Effector CD8-positive, alpha-beta T cell (primary cell): ENCODE measurements at regions not wholly inside any gene's neighbourhood (a gene's known extent, or its start where the extent isn't known, plus 50 kb on each side); places are given as distances from the start of the nearest gene placed in this dataset.
"Not testable (repeated sequence)": the region's sequence is repeated elsewhere in the genome, so short reads cannot be mapped to it uniquely, and the experiment has no call there.

Source experiments
- DNase-seq: peaks from one replicate; lab custom pipeline; 2025; lab: John Stamatoyannopoulos, UW

DNA sequence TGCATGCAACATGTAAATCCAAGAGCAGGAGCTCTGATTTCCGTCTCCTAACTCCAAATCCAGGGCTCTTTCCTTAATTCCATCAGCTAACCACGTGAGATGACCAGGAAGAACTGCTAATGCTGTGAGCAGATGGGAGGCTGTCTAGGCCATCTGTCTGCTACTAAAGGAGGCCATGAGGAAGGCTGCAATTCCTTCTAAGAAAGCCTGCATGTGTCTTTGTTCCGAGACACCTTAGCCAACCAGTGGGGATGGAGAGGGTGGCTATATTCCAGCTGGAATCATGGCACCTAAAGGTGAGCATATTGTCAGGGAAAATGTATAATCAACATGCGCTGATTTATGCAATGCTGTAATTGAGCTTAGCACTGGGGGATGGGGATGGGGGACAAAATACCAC is 267.2 kb upstream of the CDH5 start:
- DNase-seq: no peak

DNA sequence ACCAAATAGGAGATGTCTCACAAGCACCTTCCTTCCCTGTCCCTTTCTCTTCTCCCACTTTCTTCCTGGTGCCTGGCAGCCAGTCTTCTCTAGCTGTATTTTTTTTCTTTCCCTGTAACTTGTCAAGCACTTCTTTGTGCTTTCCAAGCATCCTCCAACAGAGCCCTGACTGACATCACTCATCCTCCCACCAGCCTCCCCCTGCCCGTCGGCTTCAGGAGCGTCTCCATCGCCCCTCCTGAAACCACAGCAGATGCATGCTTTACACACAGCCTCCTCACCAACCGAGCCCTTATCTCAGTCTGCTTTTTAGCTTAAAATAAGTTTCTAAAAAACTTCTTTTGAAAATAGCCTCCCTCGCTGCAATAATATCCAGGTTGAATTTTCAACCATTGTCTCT is 268.7 kb upstream of the CDH5 start:
- no peak for DNase-seq

DNA sequence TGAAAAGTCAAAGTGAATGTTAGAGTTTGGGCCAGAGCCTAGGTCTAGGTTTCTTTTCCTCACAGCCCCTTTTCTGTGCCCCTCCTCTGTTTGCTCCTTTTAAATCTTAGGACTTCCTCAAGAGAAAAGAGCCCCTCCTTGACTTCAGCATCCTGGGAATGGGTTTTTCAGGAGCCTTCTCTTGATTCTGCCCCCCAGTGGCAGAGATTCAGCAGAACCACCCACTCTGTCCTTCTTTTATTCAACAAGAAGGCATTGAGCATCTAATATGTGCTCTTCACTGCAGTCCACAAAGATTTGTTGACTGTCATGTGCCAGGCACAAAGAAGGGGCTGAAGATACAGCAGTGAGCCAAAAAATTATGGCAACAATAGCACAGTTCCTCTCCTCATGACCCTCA is 270.8 kb upstream of the CDH5 start:
- DNase-seq: no peak

DNA sequence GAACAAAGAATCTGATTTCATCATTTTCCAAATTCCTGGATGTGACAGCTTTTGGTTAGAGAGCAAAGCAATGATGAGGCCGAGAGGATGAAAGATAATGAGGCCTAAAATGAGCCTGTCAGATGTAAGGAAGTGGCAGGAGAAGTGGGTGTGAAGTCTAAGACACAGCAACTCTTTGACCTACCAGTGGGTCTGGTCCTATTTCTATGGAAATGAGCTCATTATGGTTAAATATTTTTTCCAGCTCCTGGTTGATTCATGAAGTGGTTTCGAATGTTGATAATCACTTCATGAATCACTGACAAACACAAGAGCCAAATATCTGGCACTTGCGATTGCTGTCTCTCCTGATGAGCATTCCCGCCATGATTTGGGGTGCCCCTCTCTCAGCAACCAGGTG is 273.3 kb upstream of the CDH5 start:
- DNase-seq: no peak

DNA sequence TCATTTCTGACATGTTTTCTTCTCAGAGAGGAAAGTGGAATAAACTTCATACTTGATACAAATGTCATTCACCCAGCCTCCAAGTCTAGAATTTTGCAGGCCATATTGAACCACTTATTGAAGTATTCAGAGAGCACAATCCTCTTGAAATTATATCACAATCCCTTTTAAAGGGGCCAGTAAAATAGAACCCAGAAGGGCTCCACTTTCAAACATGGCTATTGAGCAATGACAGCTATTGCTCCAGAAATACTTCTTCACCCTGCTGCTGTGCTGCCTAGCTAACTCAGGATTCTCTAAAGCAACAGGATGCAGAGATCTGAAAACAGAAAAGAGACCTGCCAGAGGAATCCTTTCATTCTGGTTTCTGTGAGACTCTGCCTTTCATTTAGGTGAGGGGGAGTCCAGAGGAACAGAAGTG is 275.0 kb upstream of the CDH5 start:
- no peak for DNase-seq

DNA sequence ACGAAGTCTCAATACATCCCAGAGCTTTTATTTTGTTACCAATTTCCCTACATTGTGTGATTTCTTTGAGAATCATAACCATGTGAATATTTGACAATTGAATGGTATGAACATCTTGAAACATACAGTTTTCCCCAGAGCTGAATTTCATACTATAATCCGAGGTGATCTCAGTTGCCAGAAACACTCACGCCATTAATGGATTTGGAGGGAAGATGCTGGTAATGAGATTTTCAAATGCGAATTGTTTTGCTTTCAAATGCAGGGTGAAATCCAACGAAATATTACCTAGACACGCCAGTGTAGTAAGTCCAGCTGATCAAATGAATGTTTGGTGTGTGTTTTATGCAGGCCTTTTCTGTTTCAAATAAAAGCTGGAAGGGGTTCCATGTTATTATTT is 277.8 kb upstream of the CDH5 start:
- DNase-seq: no peak

DNA sequence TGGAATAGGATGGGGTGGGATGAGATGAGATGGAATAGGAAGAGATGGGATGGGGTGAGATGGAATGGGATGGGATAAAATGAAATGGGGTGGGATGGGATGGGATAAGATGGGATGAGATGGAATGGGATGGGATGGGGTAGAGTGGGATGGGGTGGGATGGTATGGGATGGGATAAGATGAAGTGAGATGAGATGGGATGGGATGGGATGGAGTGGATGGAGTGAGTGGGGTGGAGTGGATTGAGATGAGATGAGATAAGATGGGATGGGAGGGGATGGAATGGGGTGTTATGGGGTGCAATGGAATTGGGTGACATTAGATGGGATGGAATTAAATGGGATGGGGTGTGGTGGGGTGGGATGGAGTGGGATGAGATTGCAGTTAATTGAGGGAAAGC is 279.2 kb upstream of the CDH5 start:
- no peak for DNase-seq

DNA sequence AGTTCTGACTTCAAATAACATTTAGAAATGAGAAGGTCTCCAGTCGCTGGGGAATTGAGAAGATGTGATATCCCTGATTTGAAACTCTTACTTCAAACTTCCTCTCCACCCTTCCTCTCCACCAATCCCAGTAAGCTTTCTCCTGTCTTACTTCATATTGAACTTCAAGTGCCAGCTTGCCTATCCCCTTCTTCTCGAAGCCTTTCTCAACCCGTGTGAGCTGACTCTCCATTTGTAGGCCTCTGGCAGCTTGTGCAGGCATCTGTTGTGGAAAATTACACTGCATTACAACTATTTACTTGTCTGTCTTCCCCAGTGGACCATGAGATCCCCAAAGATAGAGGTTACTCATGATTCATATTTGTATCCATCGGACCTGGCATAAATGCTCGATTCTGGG is 280.8 kb upstream of the CDH5 start:
- no peak for DNase-seq

DNA sequence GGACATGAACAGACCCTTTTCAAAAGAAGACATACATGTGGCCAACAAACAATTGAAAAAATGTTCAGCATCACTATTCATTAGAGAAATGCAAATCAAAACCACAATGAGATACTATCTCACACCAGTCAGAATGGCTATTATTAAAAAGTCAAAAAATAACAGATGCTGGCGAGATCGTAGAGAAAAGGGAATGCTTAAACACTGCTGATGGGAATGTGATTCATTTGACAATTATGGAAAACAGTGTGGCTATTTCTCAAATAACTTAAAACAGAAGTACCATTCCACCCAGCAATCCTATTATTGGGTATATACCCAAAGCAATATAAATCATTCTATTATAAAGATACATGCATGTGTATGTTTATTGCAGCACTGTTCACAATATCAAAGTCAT is 281.8 kb upstream of the CDH5 start:
- not testable (repeated sequence) for DNase-seq

DNA sequence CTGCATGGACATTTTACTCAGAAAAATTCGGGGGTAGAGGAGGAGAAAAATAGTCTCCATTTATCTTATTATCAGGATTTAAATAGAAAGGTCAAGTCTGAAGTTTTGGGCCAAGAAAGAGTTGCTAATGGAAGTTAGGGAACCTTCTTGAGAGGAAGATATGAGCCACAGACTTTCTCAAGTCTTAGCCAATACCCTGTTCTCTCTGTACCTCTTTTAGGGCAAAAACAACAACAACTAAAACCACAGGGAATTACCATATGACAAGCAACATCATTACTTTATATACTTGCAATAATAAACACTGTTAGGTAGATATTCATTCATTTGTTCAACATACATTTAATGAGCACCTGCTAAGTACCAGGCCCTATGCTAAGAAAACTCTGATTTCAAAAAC is 282.2 kb upstream of the CDH5 start:
- DNase-seq: no peak

DNA sequence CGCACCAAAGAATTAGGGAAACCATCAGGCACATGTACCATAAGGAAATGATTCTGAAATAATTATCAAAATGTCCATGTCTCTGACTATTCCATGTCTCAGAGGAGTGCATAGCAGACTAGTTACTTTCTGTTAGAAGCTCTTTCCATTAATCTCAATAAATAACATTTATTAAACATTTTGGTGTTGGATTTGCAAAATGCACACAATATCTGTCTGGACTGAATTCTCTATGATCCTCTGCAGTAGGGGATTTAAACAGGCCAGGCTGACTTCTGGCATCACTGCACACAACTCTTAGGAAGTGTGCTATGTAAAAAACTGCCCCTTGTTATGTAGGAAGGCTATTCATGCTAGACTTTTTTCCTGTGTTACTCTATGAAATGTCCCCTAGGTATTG is 283.3 kb upstream of the CDH5 start:
- no peak for DNase-seq

DNA sequence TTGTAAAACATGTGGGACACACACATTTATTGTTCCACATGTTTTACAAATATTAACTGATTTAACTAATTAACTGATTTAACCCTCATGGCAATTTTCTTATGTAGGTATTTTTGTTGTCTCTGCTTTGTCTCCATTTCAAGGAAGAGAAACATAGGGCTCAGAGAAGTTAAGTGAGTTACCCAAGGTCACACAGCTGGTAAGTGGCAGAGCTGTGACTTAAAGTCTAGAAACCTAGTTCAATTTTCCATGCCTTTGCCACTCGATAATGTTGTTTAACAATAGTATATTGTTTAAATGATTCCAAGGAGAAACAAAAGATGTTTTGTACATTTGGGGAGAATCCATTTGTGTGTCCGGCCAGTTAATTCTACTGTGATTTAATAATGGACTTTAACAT is 284.1 kb upstream of the CDH5 start:
- DNase-seq: no peak

DNA sequence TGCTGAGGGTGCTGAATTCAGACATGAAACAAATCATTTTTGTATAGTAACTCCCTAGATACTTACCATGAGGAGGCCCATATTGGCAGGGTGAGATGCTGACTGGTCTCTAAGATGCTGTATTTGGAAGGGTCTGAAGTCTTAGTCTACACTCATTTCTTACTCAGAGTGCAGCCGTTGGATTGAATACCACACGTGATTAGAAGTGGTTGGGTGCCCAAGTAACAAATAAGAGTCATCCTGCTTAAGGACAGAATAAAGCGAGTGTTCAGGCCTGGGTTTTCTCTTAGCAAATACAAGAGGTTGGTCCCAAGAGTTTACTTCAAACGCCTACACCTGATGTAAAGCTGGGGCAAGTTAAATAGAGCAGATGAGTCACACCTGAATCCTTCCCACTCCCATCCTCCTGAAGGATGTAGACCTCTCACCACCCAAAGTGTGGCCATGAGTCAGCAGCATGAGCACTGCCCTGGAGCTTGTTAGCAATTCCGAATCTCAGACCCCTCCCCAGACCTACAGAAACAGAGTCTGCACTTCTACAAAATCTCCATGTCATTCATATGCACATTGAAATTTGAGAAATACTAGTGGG is 284.6 kb upstream of the CDH5 start:
- DNase-seq: no peak

DNA sequence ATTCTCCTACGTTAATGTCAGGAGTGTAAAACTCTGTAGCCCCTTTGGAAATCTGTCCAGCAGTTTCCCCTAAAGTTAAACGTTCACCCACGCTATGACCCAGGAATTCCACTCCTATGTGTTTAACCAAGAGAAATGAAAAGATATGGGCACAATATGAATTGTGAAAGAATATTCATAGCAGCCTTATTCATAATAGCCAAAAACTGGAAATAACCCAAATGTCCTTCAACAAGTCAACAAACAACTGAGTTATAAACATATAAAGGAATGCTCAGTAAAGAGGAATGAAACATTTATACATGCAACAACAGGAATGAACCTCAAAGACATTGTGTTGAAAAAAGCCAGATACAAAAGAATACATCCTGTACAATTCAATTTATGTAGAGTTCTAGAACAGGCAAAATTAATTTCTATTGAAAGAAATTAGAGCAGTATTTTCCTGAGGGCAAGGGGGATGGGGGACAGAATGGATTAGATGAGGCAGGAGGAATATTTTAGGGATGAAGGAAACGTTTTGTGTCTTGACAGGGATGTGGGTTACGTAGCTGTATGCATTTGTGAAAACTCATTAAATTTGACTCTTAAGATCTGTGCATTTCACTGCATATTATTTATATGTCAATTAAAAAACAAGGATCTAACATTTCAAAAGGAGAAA is 286.7 kb upstream of the CDH5 start:
- DNase-seq: no peak

DNA sequence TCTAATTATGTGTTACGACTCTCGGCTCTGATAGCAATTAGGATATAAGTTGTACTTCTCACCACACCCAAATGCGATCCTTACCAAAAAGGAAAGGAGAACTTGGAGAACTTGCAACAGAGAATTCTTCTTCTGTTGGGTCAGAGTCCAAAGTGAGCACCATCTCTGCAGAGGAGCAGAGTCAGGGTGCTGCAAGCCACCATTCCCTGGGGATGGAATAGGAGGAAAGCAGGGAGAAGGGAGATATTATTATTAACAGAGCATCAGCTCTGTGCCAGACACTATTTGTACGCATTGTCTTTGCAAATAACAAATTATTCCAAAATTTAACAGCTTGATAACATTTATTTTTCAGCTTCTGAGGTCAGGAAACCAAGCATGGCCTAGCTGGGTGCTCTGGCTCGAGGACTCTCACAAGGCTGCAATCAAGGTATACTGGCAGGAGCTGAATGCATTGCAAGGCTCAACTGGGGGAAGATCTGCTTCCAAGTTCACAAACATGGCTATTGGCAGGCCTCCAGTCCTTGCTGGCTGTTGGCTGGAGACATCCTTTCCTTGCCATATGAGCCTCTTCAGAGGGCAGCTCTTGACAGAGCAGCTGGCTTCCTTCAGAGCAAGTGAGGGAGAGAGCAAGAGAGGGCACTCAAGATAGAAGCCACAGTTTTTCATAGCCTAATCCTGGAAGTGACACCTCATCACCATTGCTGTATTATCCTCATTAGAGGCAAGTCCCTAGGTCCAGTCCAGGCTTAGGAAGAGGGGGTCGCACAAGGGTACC is 296.2 kb upstream of the CDH5 start:
- DNase-seq: no peak

DNA sequence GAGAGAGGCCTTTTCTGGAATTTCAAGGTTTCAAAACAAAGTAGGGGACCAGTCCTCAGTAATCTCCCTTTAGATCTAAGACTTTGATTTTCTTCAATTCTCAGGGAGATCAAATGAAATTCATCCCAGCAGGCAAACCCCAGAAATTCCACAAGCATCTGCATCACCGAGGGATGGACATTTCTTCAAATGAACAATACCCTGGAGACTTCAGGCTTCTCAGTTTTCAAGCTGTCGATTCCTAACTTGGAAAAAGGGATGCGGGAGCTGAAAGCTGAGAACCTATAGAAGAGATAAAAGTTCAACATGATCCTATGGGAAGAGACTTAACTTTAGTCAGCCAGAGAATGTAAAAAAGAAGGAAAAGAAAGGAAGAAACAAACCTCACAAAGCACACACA is 296.9 kb upstream of the CDH5 start:
- no peak for DNase-seq

DNA sequence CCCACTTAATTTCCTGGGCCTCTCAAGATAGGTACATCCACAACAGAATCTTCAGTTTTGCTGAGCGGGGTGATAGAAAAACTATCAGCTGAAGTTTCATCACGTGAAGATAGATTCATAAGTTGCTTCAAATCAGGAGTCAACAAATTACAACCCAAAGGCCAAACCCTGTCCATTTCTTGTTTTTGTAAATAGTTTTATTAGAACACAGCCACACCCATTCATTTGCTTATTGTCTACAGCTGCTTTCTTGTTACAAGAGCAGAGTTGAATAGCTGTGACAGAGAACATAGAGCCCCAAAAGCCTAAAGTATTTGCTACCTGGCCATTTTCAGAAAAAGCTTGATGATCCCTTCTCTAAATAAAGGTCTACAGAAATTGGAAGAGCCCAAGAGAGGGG is 300.1 kb upstream of the CDH5 start:
- DNase-seq: no peak

DNA sequence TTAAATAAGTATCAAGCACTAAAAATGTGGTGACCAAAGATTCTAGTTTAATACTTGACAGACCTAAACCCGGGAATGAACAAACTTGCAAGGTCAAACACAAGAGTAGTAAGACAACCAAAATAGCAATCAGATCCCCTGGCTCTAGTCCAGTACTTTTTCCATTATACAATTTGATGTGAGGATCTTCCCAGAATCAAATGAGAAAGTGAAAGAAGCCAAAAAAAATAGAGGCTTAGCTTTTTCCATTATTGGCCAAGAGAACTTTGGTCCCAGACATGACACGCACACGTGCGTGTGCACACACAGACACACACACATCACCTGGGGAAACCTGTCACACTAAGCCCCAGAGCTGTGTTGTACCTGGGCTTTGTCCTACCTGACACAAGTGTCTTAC is 300.6 kb upstream of the CDH5 start:
- no peak for DNase-seq

DNA sequence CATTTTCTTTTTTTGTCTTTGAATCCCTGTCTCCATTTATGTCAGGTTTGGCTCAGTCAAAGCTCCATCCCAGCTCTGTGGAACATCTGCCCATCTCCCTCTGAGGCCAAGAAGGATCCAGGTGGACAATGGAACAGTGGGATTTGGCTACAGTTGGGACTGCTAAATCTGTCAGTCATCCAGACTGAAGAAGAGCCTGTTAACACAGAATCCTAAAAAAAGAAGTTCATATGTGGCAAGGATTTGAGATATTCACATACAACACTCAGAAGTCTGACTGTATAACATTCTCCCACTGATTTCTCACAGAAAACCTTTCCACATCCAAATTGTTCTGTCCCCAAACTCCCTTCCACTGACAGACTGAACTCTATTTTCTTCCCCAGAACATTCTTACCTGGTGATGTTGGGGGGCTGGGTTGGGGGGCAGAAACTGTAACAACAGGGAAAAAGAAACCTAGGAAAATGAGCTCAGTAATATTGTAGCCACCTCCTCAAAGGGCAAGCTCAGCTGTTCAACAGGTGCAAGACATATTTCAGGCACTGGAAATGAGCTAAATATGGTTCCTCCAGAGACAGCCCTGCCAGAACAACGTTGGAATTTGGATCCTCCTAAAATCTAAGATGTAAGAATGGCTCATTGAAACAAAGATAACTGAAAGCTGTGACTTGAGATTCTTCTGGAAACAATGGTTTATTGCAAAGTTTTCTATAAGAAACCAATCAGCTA is 301.5 kb upstream of the CDH5 start:
- no peak for DNase-seq

DNA sequence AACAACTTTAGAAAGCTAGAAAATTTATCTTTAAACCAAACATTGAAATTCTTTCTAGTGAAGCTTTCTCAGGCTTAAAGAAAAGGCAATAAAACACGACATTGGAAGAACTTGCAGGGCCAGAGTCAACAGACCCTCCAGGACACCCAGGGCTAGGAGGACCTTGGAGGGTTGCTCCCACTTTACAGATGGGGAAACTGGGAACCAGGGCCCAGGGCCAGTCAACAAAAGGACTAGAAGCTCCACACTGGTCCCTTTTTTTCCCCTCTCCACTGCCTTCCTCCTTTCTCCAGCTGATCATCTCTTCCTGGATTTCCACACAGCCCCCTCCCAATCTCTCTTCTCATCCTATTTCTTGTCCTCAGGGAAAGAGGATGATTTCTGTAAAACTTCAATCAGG is 307.7 kb upstream of the CDH5 start:
- DNase-seq: no peak

DNA sequence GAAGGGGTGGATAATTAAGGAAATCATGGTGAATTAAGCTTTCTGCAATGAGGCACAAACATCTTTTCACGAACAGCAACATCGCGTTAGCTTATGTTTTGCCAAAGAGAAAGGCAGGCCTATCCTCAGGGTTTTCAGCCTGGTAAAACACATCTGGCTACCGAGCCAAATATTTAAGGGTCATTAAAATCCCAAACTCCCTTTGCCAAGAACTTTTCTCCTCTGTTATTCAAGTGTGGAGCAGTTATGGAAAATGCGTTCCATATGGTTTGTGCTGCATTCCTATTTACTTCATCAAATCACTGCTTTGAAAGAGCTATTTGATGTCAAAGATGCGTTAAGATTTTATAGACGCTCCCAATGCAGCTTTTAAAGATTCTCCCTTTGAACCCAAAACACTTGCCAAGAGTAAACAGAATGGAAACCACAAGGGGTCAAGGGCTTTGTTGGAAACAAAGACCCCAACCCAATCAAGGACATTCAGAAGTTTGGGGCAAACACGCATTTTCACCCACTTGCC is 308.3 kb upstream of the CDH5 start:
- DNase-seq: no peak

DNA sequence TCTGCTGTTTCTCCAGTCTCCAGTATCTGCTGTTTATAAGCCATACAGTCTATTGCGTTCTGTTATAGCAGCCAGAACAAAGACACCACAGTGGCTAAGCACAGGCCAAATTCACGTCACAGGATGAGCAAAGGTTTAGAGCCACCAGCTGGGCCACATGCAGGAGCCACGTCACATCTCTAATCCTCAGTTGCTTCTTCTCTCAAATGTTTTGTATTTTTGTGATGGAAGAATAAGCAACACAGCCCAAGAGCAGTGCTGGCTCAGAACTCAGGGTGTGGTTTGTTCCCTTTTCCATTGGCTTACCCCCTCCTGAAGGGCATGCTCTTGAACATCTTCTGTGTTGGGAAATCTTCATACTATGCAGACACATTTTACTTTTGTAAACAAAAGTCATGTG is 309.4 kb upstream of the CDH5 start:
- DNase-seq: no peak

DNA sequence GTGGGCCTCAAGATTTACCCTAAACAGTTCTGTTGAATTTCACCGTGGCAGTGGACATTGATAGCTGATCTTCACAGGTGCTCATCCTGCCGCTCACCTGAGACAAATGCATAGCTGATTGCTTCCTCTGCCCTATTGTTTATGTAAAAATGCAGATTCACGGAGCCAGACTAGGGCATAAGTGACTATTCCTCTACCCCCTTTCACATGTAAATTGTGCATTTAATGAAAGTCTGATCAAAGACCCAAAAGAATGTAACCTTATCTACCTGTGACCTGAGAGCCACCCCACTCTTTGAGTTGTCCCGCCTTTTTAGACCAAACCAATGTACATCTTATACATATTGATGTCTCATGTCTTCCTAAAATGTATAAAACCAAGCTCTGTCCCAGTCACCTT is 312.4 kb upstream of the CDH5 start:
- DNase-seq: no peak
